Ishikawa (cell line): ENCODE measurements at regions not wholly inside any gene's neighbourhood (a gene's known extent, or its start where the extent isn't known, plus 50 kb on each side); places are given as distances from the start of the nearest gene placed in this dataset.

ENCODE experiments used
- CEBPB ChIP-seq: IDR thresholded peaks from 2 replicates; pipeline ENCODE4 v1.6.1; 2012
- CREB1 ChIP-seq: IDR thresholded peaks from 2 replicates; pipeline ENCODE4 v1.6.1; 2012; ENCODE audit warnings: low read depth
- EGR1 ChIP-seq: IDR thresholded peaks from 2 replicates; pipeline ENCODE4 v1.6.1; 2012
- EP300 ChIP-seq: IDR thresholded peaks from 2 replicates; pipeline ENCODE4 v1.6.1; 2012; ENCODE audit warnings: borderline replicate concordance
- FOXM1 ChIP-seq: IDR thresholded peaks from 2 replicates; pipeline ENCODE4 v1.6.1; 2012; ENCODE audit warnings: low read depth, borderline replicate concordance
- MAX ChIP-seq: IDR thresholded peaks from 2 replicates; pipeline ENCODE4 v1.6.1; 2012
- NFIC ChIP-seq: IDR thresholded peaks from 2 replicates; pipeline ENCODE4 v1.6.1; 2012
- RAD21 ChIP-seq: IDR thresholded peaks from 2 replicates; pipeline ENCODE4 v1.6.1; 2012; ENCODE audit warnings: low read depth
- REST ChIP-seq: IDR thresholded peaks from 2 replicates; pipeline ENCODE4 v1.6.1; 2012; ENCODE audit warnings: low read depth, mild to moderate bottlenecking
- TAF1 ChIP-seq: IDR thresholded peaks from 2 replicates; pipeline ENCODE4 v1.6.1; 2012; ENCODE audit warnings: low read depth, mild to moderate bottlenecking
- TEAD4 ChIP-seq: IDR thresholded peaks from 2 replicates; pipeline ENCODE4 v1.6.1; 2012
- YY1 ChIP-seq: IDR thresholded peaks from 2 replicates; pipeline ENCODE4 v1.6.1; 2012; ENCODE audit warnings: low read depth
- ZBTB7A ChIP-seq: IDR thresholded peaks from 2 replicates; pipeline ENCODE4 v1.6.1; 2012; ENCODE audit warnings: low read depth
- TF ChIP-seq, protein P1 (sequence below): IDR thresholded peaks from 2 replicates; pipeline ENCODE4 v1.6.1; 2012

- TF ChIP-seq TAF1 (no peak), REST (no peak), TEAD4 (no peak), ZBTB7A (no peak), CREB1 (no peak), RAD21 (no peak)
Measured at GRCh38 chr3:193908181-193908744, 227.7 kb upstream of the HES1 start.

DNA sequence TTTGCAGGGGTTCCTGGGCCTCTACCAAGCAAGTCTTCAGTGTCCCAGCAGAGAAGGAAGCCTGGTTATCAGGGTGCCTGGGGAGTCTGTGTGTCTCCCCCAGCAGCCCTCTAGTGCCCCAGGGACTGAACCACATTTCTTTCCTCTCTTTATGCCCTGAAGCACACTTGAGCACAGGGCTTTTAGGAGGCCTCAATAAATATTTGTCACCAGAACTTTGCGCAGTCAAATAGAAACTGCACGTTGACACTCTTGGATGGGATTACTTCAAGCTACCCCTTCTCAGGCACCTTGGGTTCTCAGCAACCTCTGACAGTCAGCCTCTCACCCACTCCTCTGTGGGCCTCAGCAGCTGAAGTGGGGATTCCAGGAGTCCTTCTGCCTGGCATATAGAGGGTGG is 226.6 kb upstream of the HES1 start:
- TF ChIP-seq, protein P1, sequence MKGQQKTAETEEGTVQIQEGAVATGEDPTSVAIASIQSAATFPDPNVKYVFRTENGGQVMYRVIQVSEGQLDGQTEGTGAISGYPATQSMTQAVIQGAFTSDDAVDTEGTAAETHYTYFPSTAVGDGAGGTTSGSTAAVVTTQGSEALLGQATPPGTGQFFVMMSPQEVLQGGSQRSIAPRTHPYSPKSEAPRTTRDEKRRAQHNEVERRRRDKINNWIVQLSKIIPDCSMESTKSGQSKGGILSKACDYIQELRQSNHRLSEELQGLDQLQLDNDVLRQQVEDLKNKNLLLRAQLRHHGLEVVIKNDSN = no peak
- TF ChIP-seq ZBTB7A (no peak), EGR1 (no peak), FOXM1 (no peak), CREB1 (no peak)

DNA sequence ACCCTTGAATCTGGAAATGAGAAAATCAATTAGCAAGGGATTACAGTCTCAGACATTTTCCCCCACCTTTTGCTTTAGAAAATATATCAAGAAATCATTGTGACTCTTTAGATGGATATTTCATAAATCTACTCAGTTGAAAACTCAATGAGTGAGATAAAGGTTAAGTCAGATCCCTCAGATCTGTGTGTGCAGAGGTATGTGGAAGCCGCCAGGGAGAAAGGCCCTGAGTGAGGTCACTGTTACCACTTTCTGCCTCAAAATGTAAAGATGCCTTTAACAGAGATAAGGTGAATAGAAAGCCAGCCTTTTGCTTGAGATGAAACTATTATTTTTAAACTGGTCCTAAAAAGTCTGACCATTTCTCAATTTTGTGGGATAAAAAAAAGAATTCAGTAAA is 225.6 kb upstream of the HES1 start:
- TF ChIP-seq TEAD4 (no peak), YY1 (no peak), ZBTB7A (no peak), CEBPB (no peak), EGR1 (no peak), NFIC (no peak), CREB1 (no peak), RAD21 (no peak), REST (no peak), TAF1 (no peak), EP300 (no peak)
- TF ChIP-seq, protein P1 = no peak

- TF ChIP-seq TEAD4 (no peak), RAD21 (no peak), REST (no peak), YY1 (no peak), ZBTB7A (no peak), MAX (no peak)
Measured at GRCh38 chr3:193910886-193911738, 224.8 kb upstream of the HES1 start.

- no peak for TF ChIP-seq FOXM1
- TF ChIP-seq, protein P1 = no peak
- TF ChIP-seq EGR1 = no peak
- no peak for TF ChIP-seq TAF1
- no peak for TF ChIP-seq EP300
- no peak for TF ChIP-seq MAX
Measured at GRCh38 chr3:193911784-193912340, 224.1 kb upstream of the HES1 start.
